ENCODE measurements at regions not wholly inside any gene's neighbourhood (a gene's known extent, or its start where the extent isn't known, plus 50 kb on each side); places are given as distances from the start of the nearest gene placed in this dataset.
"Not testable (repeated sequence)": the region's sequence is repeated elsewhere in the genome, so short reads cannot be mapped to it uniquely, and the experiment has no call there.

DNA sequence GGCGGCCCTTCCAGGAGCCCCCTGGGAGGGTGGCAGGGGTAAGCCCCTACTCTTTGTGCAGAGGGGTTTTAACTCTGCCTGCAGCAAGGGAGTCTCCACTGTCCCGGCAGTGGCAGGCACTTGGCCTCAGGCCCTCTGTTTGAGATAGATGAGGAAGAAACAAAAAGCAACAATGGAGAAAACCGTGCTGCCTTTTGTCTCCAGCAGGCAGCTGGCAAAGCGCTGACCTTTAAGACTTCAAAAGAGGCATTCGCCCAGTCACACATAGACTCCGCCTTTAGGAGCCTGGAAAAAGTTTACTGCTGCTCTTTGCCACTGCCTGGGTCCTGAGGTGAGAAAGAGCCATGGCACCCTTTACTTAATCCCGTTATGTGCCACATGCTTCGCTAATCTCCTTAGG lies 158.2 kb upstream of the NTF3 start:
- TF ChIP-seq CTCF (conservative IDR thresholded peaks at IDR 0.05; ENCODE audit: low read length) = no peak
- no peak for TF ChIP-seq EZH2phosphoT487 (IDR thresholded peaks at IDR 0.05; ENCODE audit: borderline replicate concordance, low read depth, low read length)
- H3K79me2 ChIP-seq (ENCODE audit: insufficient read depth, low read depth, low read length) = no peaks in the 10 kb centered on the region
- intact Hi-C loops (cut with micrococcal nuclease; ENCODE audit: unreplicated experiment) = no loop called here
- H3K9me3 ChIP-seq (ENCODE audit: low read length) = no peaks in the 10 kb centered on the region
- H3K9me2 ChIP-seq (ENCODE audit: insufficient read depth, low read length) = no peaks in the 10 kb centered on the region
- ChIA-PET POLR2A (no interaction called here), CTCF (ENCODE audit: unreplicated experiment) (no interaction called here)
- H4K20me1 ChIP-seq (ENCODE audit: insufficient read depth, low read length) = no peaks in the 10 kb centered on the region
- no peaks in the 10 kb centered on the region for H3K36me3 ChIP-seq (ENCODE audit: insufficient read depth, low read length)
- no peak overlapping the region for H3K27ac ChIP-seq (ENCODE audit: low read depth, low read length, poor library complexity, severe bottlenecking)
- DNase-seq (ENCODE audit: low spot score) = no peak
- no TSS peak for BruUV-seq (replicated peaks)
- no peaks in the 10 kb centered on the region for H3K4me1 ChIP-seq (ENCODE audit: insufficient read depth, low read length, poor library complexity, severe bottlenecking)
- no peak overlapping the region for H3K4me2 ChIP-seq (ENCODE audit: low read length)
- H3K4me3 ChIP-seq (ENCODE audit: low read depth, low read length, poor library complexity, severe bottlenecking) = no peak overlapping the region
- H2AFZ ChIP-seq (ENCODE audit: low read length) = no peak overlapping the region

GRCh38 chr12:5276327-5276880 lies 155.5 kb upstream of the NTF3 start:
- CTCF ChIA-PET (ENCODE audit: unreplicated experiment) = no interaction called here
- no peaks in the 10 kb centered on the region for H3K36me3 ChIP-seq (ENCODE audit: insufficient read depth, low read length)
- no peaks in the 10 kb centered on the region for H4K20me1 ChIP-seq (ENCODE audit: insufficient read depth, low read length)
- no peak overlapping the region for H3K27ac ChIP-seq (ENCODE audit: low read depth, low read length, poor library complexity, severe bottlenecking)
- intact Hi-C loops (cut with micrococcal nuclease; ENCODE audit: unreplicated experiment) = no loop called here
- H3K79me2 ChIP-seq (ENCODE audit: insufficient read depth, low read depth, low read length) = no peaks in the 10 kb centered on the region
- BruUV-seq (replicated peaks) = no TSS peak
- H3K9me3 ChIP-seq (ENCODE audit: low read length) = no peaks in the 10 kb centered on the region
- TF ChIP-seq CTCF (conservative IDR thresholded peaks at IDR 0.05; ENCODE audit: low read length) (no peak), EZH2phosphoT487 (IDR thresholded peaks at IDR 0.05; ENCODE audit: borderline replicate concordance, low read depth, low read length) (no peak)
- no peak overlapping the region for H2AFZ ChIP-seq (ENCODE audit: low read length)
- no peak overlapping the region for H3K4me3 ChIP-seq (ENCODE audit: low read depth, low read length, poor library complexity, severe bottlenecking)
- no peaks in the 10 kb centered on the region for H3K9me2 ChIP-seq (ENCODE audit: insufficient read depth, low read length)
- H3K4me1 ChIP-seq (ENCODE audit: insufficient read depth, low read length, poor library complexity, severe bottlenecking) = no peaks in the 10 kb centered on the region
- POLR2A ChIA-PET = no interaction called here
- DNase-seq (ENCODE audit: low spot score) = no peak
- no peak overlapping the region for H3K4me2 ChIP-seq (ENCODE audit: low read length)

DNA sequence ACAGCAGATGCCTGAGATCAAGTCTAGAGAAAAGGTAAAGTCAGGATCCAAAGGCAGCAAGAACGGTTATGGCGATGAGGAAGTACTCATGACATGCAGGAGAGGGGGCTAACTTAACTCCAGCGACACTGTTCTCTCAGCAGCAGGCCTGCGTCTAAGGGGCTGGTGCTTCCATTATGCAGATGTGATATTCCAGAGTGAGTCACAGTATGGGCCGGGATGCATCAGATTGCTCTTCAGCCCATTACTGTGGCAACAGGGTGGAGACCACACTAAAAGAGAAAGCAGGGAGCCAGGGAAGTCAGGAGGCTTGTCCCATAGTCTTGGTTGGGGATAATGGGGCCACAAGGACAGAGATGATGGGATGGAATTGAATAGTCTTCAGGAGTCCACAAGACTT lies 151.8 kb upstream of the NTF3 start:
- CTCF ChIA-PET (ENCODE audit: unreplicated experiment) = no interaction called here

DNA sequence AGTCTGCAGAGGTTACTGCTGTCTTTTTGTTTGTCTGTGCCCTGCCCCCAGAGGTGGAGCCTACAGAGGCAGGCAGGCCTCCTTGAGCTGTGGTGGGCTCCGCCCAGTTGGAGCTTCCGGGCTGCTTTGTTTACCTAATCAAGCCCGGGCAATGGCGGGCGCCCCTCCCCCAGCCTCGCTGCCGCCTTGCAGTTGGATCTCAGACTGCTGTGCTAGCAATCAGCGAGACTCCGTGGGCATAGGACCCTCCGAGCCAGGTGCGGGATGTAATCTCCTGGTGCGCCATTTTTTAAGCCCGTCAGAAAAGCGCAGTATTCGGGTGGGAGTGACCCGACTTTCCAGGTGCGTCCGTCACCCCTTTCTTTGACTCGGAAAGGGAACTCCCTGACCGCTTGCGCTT lies 141.5 kb upstream of the NTF3 start:
- H3K4me1 ChIP-seq (ENCODE audit: insufficient read depth, low read length, poor library complexity, severe bottlenecking); H3K27ac ChIP-seq (ENCODE audit: low read depth, low read length, poor library complexity, severe bottlenecking); POLR2A ChIA-PET; H3K4me2 ChIP-seq (ENCODE audit: low read length); CTCF ChIA-PET (ENCODE audit: unreplicated experiment); H3K4me3 ChIP-seq (ENCODE audit: low read depth, low read length, poor library complexity, severe bottlenecking); H4K20me1 ChIP-seq (ENCODE audit: insufficient read depth, low read length); H3K36me3 ChIP-seq (ENCODE audit: insufficient read depth, low read length); H2AFZ ChIP-seq (ENCODE audit: low read length); H3K79me2 ChIP-seq (ENCODE audit: insufficient read depth, low read depth, low read length); BruUV-seq (replicated peaks); DNase-seq (ENCODE audit: low spot score); intact Hi-C loops (cut with micrococcal nuclease; ENCODE audit: unreplicated experiment); H3K9me3 ChIP-seq (ENCODE audit: low read length); H3K9me2 ChIP-seq (ENCODE audit: insufficient read depth, low read length): not testable (repeated sequence)

More for the DNA sequence above, 151.8 kb upstream of the NTF3 start:
- Histone ChIP-seq H3K9me3 (ENCODE audit: low read length) (no peaks in the 10 kb centered on the region), H4K20me1 (ENCODE audit: insufficient read depth, low read length) (no peaks in the 10 kb centered on the region), H3K9me2 (ENCODE audit: insufficient read depth, low read length) (no peaks in the 10 kb centered on the region), H3K4me1 (ENCODE audit: insufficient read depth, low read length, poor library complexity, severe bottlenecking) (no peaks in the 10 kb centered on the region), H3K4me2 (ENCODE audit: low read length) (no peak overlapping the region), H3K4me3 (ENCODE audit: low read depth, low read length, poor library complexity, severe bottlenecking) (no peak overlapping the region), H3K79me2 (ENCODE audit: insufficient read depth, low read depth, low read length) (no peaks in the 10 kb centered on the region), H2AFZ (ENCODE audit: low read length) (no peak overlapping the region), H3K27ac (ENCODE audit: low read depth, low read length, poor library complexity, severe bottlenecking) (no peak overlapping the region), H3K36me3 (ENCODE audit: insufficient read depth, low read length) (no peaks in the 10 kb centered on the region)
- DNase-seq (ENCODE audit: low spot score) = no peak
- intact Hi-C loops (cut with micrococcal nuclease; ENCODE audit: unreplicated experiment) = no loop called here
- POLR2A ChIA-PET = no interaction called here
- BruUV-seq (replicated peaks) = no TSS peak
- TF ChIP-seq EZH2phosphoT487 (IDR thresholded peaks at IDR 0.05; ENCODE audit: borderline replicate concordance, low read depth, low read length) = no peak
- no peak for TF ChIP-seq CTCF (conservative IDR thresholded peaks at IDR 0.05; ENCODE audit: low read length)

Data from OCI-LY7 (cell line).